GM19238 (cell line): ENCODE measurements at regions not wholly inside any gene's neighbourhood (a gene's known extent, or its start where the extent isn't known, plus 50 kb on each side); places are given as distances from the start of the nearest gene placed in this dataset.

Experiments used
- DNase-seq: peaks from one replicate; pipeline ENCODE4 v3.0.0; 2011; ENCODE audit warnings: low spot score; ENCODE audit not compliant: insufficient read length

GRCh38 chr20:23206061-23206460 is 119.9 kb upstream of the CD93 start:
- DNase-seq, result no peak

GRCh38 chr20:23205611-23206041 is 119.5 kb upstream of the CD93 start:
- no peak for DNase-seq

GRCh38 chr20:23205211-23205610 is 119.1 kb upstream of the CD93 start:
- DNase-seq, result no peak

- no peak for DNase-seq
Observed at GRCh38 chr20:23203951-23204730, 118.0 kb upstream of the CD93 start.

GRCh38 chr20:23203310-23203709 is 117.2 kb upstream of the CD93 start:
- no peak for DNase-seq

- DNase-seq, result no peak
Observed at GRCh38 chr20:23201658-23202057, 115.5 kb upstream of the CD93 start.

GRCh38 chr20:23200914-23201313 is 114.8 kb upstream of the CD93 start:
- no peak for DNase-seq

GRCh38 chr20:23200413-23200812 is 114.3 kb upstream of the CD93 start:
- no peak for DNase-seq

GRCh38 chr20:23199356-23199755 is 113.2 kb upstream of the CD93 start:
- DNase-seq, result no peak

GRCh38 chr20:23198815-23199214 is 112.7 kb upstream of the CD93 start:
- DNase-seq, result no peak

GRCh38 chr20:23197836-23198235 is 111.7 kb upstream of the CD93 start:
- no peak for DNase-seq

GRCh38 chr20:23195636-23196035 is 109.5 kb upstream of the CD93 start:
- DNase-seq, result no peak

- no peak for DNase-seq
Observed at GRCh38 chr20:23193801-23194384, 107.8 kb upstream of the CD93 start.

GRCh38 chr20:23192469-23192868 is 106.3 kb upstream of the CD93 start:
- no peak for DNase-seq

- no peak for DNase-seq
Observed at GRCh38 chr20:23190557-23190956, 104.4 kb upstream of the CD93 start.

GRCh38 chr20:23189854-23190253 is 103.7 kb upstream of the CD93 start:
- no peak for DNase-seq

- no peak for DNase-seq
Observed at GRCh38 chr20:23189341-23189740, 103.2 kb upstream of the CD93 start.

- DNase-seq, result no peak
Observed at GRCh38 chr20:23188377-23189169, 102.4 kb upstream of the CD93 start.

GRCh38 chr20:23187751-23188150 is 101.6 kb upstream of the CD93 start:
- no peak for DNase-seq

- no peak for DNase-seq
Observed at GRCh38 chr20:23186808-23187207, 100.7 kb upstream of the CD93 start.

- DNase-seq, result no peak
Observed at GRCh38 chr20:23180451-23180921, 94.4 kb upstream of the CD93 start.

GRCh38 chr20:23179766-23180403 is 93.8 kb upstream of the CD93 start:
- no peak for DNase-seq
